ENCODE measurements at regions not wholly inside any gene's neighbourhood (a gene's known extent, or its start where the extent isn't known, plus 50 kb on each side); places are given as distances from the start of the nearest gene placed in this dataset.

DNA sequence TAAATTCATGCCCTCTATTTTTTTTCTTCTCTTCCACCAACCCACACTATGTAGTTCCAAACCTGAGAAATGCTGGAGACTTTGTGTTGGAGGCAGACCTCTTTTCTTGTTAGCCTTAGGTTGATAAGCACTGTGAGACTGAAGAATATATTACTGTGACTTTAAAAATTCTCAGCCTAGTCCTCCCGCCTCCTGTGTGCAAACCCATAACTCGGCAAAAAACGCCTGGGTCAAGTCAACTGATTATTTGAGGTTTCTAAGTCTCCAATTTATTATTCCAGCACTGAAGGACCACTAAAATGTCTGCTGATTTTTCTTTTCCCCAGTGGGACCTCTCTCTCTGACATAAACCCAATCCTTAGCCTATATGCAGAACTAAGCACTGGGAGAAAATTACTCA, 1946.0 kb upstream of the RAG2 start:
- TF ChIP-seq, protein P1, sequence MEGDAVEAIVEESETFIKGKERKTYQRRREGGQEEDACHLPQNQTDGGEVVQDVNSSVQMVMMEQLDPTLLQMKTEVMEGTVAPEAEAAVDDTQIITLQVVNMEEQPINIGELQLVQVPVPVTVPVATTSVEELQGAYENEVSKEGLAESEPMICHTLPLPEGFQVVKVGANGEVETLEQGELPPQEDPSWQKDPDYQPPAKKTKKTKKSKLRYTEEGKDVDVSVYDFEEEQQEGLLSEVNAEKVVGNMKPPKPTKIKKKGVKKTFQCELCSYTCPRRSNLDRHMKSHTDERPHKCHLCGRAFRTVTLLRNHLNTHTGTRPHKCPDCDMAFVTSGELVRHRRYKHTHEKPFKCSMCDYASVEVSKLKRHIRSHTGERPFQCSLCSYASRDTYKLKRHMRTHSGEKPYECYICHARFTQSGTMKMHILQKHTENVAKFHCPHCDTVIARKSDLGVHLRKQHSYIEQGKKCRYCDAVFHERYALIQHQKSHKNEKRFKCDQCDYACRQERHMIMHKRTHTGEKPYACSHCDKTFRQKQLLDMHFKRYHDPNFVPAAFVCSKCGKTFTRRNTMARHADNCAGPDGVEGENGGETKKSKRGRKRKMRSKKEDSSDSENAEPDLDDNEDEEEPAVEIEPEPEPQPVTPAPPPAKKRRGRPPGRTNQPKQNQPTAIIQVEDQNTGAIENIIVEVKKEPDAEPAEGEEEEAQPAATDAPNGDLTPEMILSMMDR (conservative IDR thresholded peaks at IDR 0.05; ENCODE audit: low read length) = no peak
- no peak for TF ChIP-seq EZH2phosphoT487 (IDR thresholded peaks at IDR 0.05; ENCODE audit: borderline replicate concordance, low read depth, low read length)

Data from OCI-LY7 (cell line).